ENCODE measurements at regions not wholly inside any gene's neighbourhood (a gene's known extent, or its start where the extent isn't known, plus 50 kb on each side); places are given as distances from the start of the nearest gene placed in this dataset.

- Histone ChIP-seq H3K4ac (replicated peaks; ENCODE audit: insufficient read length, low read depth, low read length) (no peak overlapping the region), H3K9me3 (ENCODE audit: insufficient read depth in 2 of 2, low read depth in 1 of 2, low read length in 1 of 2) (no peaks in the 10 kb centered on the region), H4K91ac (replicated peaks; ENCODE audit: insufficient read length, low read length) (no peak overlapping the region), H3K79me2 (ENCODE audit: control insufficient read depth in 1 of 2, insufficient read depth in 2 of 2, low read length in 2 of 2) (no peaks in the 10 kb centered on the region), H4K8ac (ENCODE audit: extremely low read depth, insufficient read depth, low read length) (no peak overlapping the region), H3K14ac (ENCODE audit: insufficient read length) (no peak overlapping the region), H2AK5ac (ENCODE audit: low read depth, low read length) (no peak overlapping the region), H3K27me3 (replicated peaks in 1 of 4; ENCODE audit: control insufficient read depth in 3 of 4, extremely low read depth in 1 of 4, insufficient read depth in 3 of 4, low read length in 3 of 4) (no peaks in the 10 kb centered on the region), H3K4me2 (ENCODE audit: insufficient read depth in 1 of 2, low read depth in 2 of 2, low read length in 2 of 2) (no peak overlapping the region), H4K20me1 (replicated peaks in 1 of 2; ENCODE audit: control insufficient read depth in 1 of 2, insufficient read depth in 2 of 2, low read length in 2 of 2) (no peaks in the 10 kb centered on the region), H3K56ac (replicated peaks; ENCODE audit: insufficient read length, low read depth, low read length) (no peak overlapping the region), H3K36me3 (ENCODE audit: control insufficient read depth in 2 of 4, insufficient read depth in 4 of 4, low read length in 3 of 4) (no peaks in the 10 kb centered on the region), H2BK15ac (ENCODE audit: low read length) (no peak overlapping the region), H3K9ac (replicated peaks in 1 of 4; ENCODE audit: extremely low read depth in 1 of 4, low read depth in 3 of 4, low read length in 3 of 4) (no peak overlapping the region), H3K79me1 (ENCODE audit: low read depth, low read length) (no peaks in the 10 kb centered on the region), H3K23ac (ENCODE audit: insufficient read length) (no peak overlapping the region), H3K23me2 (ENCODE audit: low read depth, low read length) (no peaks in the 10 kb centered on the region), H3K4me1 (replicated peaks in 1 of 4; ENCODE audit: control insufficient read depth in 3 of 4, insufficient read depth in 4 of 4, low read length in 3 of 4) (no peaks in the 10 kb centered on the region), H3K27ac (ENCODE audit: low read depth, low read length) (no peak overlapping the region), H4K5ac (ENCODE audit: insufficient read length, low read depth, low read length) (no peak overlapping the region), H3K18ac (ENCODE audit: extremely low read depth, low read length) (no peak overlapping the region), H3K4me3 (ENCODE audit: extremely low read depth in 1 of 4, insufficient read depth in 2 of 4, low read depth in 3 of 4, low read length in 4 of 4) (no peak overlapping the region), H2AFZ (ENCODE audit: low read length) (no peak overlapping the region), H2BK12ac (ENCODE audit: low read depth, low read length) (no peak overlapping the region), H2BK20ac (ENCODE audit: low read length) (no peak overlapping the region), H2BK120ac (replicated peaks; ENCODE audit: low read depth, low read length) (no peak overlapping the region), H2BK5ac (ENCODE audit: low read depth, low read length) (no peak overlapping the region)
- FAIRE-seq (no peak), DNase-seq (ENCODE audit: low read depth in 1 of 2, low spot score in 2 of 2) (no peak)
- CTCF ChIA-PET (ENCODE audit: partially characterized antibody) = interaction anchor here (0.6 to 0.7 kb wide), 2 partner anchors 354 to 738 kb away, joined by 3 read pairs; no protein-coding TSS in a partner anchor
- no peak for TF ChIP-seq MAFK (IDR thresholded peaks at IDR 0.05; ENCODE audit: low read depth, low read length)
- TF ChIP-seq MAX (IDR thresholded peaks at IDR 0.05) = no peak
- no peak for TF ChIP-seq NRF1 (IDR thresholded peaks at IDR 0.05; ENCODE audit: low read depth, low read length)
- TF ChIP-seq ATF2 (IDR thresholded peaks at IDR 0.05; ENCODE audit: low read length) = no peak
- TF ChIP-seq RBBP5 (IDR thresholded peaks at IDR 0.05; ENCODE audit: borderline replicate concordance, low read depth, low read length) = no peak
- TF ChIP-seq POLR2AphosphoS5 (IDR thresholded peaks at IDR 0.05; ENCODE audit: low read depth, low read length) = no peak
- no peak for TF ChIP-seq KDM5A (IDR thresholded peaks at IDR 0.05; ENCODE audit: low read length)
- TF ChIP-seq ATF3 (IDR thresholded peaks at IDR 0.05; ENCODE audit: insufficient read depth, low read depth, low read length) = no peak
- TF ChIP-seq KDM1A (IDR thresholded peaks at IDR 0.05; ENCODE audit: borderline replicate concordance, low read length) = no peak
- TF ChIP-seq RFX5 (IDR thresholded peaks at IDR 0.05; ENCODE audit: borderline replicate concordance, low read depth, low read length) = no peak
- no peak for TF ChIP-seq GABPA (IDR thresholded peaks at IDR 0.05; ENCODE audit: borderline replicate concordance, insufficient read depth, low read length)
- no peak for TF ChIP-seq SIX5 (IDR thresholded peaks at IDR 0.05; ENCODE audit: low read depth, low read length)
- no peak for TF ChIP-seq FOSL1 (IDR thresholded peaks at IDR 0.05; ENCODE audit: insufficient read depth, low read depth, low read length)
- 90% methylated on average over 5 of the region's 5 CpGs; no CpG with 5 or more reads in 1 of the 2 experiments for WGBS, 2 experiments (ENCODE audit: extremely low coverage in 1 of 2, insufficient coverage in 1 of 2, insufficient read length in 1 of 2, insufficient replicate concordance in 2 of 2, low coverage in 1 of 2, low lambda C conversion rate in 2 of 2, missing lambda C conversion rate in 1 of 2)
- POLR2A ChIA-PET (ENCODE audit: partially characterized antibody) = no interaction called here
Measured at GRCh38 chr7:48839108-48839507, 85.2 kb upstream of the CDC14C start.
